ENCODE measurements at regions not wholly inside any gene's neighbourhood (a gene's known extent, or its start where the extent isn't known, plus 50 kb on each side); places are given as distances from the start of the nearest gene placed in this dataset.
"Not testable (repeated sequence)": the region's sequence is repeated elsewhere in the genome, so short reads cannot be mapped to it uniquely, and the experiment has no call there.

- H3K27me3 ChIP-seq: peaks cover 0 to 31% of the 10 kb centered on the region in 2 donors
- H3K4me1 ChIP-seq: no peaks in the 10 kb centered on the region
- no peak for TF ChIP-seq CTCF (IDR thresholded peaks at IDR 0.05)
- no peak overlapping the region for H3K27ac ChIP-seq
- no peak for DNase-seq
- no peaks in the 10 kb centered on the region for H3K36me3 ChIP-seq
- no peak overlapping the region for H3K4me3 ChIP-seq
- intact Hi-C loops (cut with DNase I; ENCODE audit: low total_unique reads): no loop called here
- no peaks in the 10 kb centered on the region for H3K9me3 ChIP-seq
These were observed 233.3 kb upstream of the C1orf174 start for GRCh38 chr1:4133297-4133938.

- Histone ChIP-seq H3K36me3 (no peaks in the 10 kb centered on the region), H3K27ac (no peak overlapping the region), H3K4me1 (no peaks in the 10 kb centered on the region), H3K9me3 (no peaks in the 10 kb centered on the region), H3K4me3 (no peak overlapping the region), H3K27me3 (peaks cover 0 to 36% of the 10 kb centered on the region in 2 donors)
- intact Hi-C loops (cut with DNase I; ENCODE audit: low total_unique reads): no loop called here
- no peak for DNase-seq
- no peak for TF ChIP-seq CTCF (IDR thresholded peaks at IDR 0.05)
These were observed 233.9 kb upstream of the C1orf174 start for GRCh38 chr1:4133939-4134321.

- peaks cover 0 to 54% of the 10 kb centered on the region in 2 donors for H3K27me3 ChIP-seq
- H3K4me3 ChIP-seq; DNase-seq; intact Hi-C loops (cut with DNase I; ENCODE audit: low total_unique reads); H3K4me1 ChIP-seq; H3K36me3 ChIP-seq; H3K9me3 ChIP-seq; H3K27ac ChIP-seq: not testable (repeated sequence)
These were observed 235.8 kb upstream of the C1orf174 start for GRCh38 chr1:4135853-4136252.

- peaks cover 0 to 48% of the 10 kb centered on the region in 2 donors for H3K27me3 ChIP-seq
- DNase-seq: no peak
- no peak for TF ChIP-seq CTCF (IDR thresholded peaks at IDR 0.05)
These were observed 237.7 kb upstream of the C1orf174 start for GRCh38 chr1:4137621-4138415.

GRCh38 chr1:4139646-4140045 is 239.6 kb upstream of the C1orf174 start:
- DNase-seq: no peak
- Histone ChIP-seq H3K4me3 (no peak overlapping the region), H3K36me3 (no peaks in the 10 kb centered on the region), H3K4me1 (no peaks in the 10 kb centered on the region), H3K27me3 (peaks cover 0 to 32% of the 10 kb centered on the region in 2 donors), H3K9me3 (no peaks in the 10 kb centered on the region), H3K27ac (no peak overlapping the region)
- no peak for TF ChIP-seq CTCF (IDR thresholded peaks at IDR 0.05)
- intact Hi-C loops (cut with DNase I; ENCODE audit: low total_unique reads): no loop called here

More at GRCh38 chr1:4137621-4138415, 237.7 kb upstream of the C1orf174 start:
- Histone ChIP-seq H3K27ac (no peak overlapping the region), H3K4me1 (no peaks in the 10 kb centered on the region), H3K36me3 (no peaks in the 10 kb centered on the region), H3K4me3 (no peak overlapping the region), H3K9me3 (no peaks in the 10 kb centered on the region)
- intact Hi-C loops (cut with DNase I; ENCODE audit: low total_unique reads): no loop called here

- TF ChIP-seq CTCF (IDR thresholded peaks at IDR 0.05): no peak
- H3K9me3 ChIP-seq: no peaks in the 10 kb centered on the region
- no peak overlapping the region for H3K4me3 ChIP-seq
- DNase-seq: no peak
- intact Hi-C loops (cut with DNase I; ENCODE audit: low total_unique reads): no loop called here
- H3K4me1 ChIP-seq: no peaks in the 10 kb centered on the region
- H3K36me3 ChIP-seq: no peaks in the 10 kb centered on the region
- no peak overlapping the region for H3K27ac ChIP-seq
- H3K27me3 ChIP-seq: peaks cover 0 to 32% of the 10 kb centered on the region in 2 donors
These were observed 240.2 kb upstream of the C1orf174 start for GRCh38 chr1:4140241-4140640.

All from tibial artery (tissue), 4 donors.